ENCODE measurements at regions not wholly inside any gene's neighbourhood (a gene's known extent, or its start where the extent isn't known, plus 50 kb on each side); places are given as distances from the start of the nearest gene placed in this dataset.

DNA sequence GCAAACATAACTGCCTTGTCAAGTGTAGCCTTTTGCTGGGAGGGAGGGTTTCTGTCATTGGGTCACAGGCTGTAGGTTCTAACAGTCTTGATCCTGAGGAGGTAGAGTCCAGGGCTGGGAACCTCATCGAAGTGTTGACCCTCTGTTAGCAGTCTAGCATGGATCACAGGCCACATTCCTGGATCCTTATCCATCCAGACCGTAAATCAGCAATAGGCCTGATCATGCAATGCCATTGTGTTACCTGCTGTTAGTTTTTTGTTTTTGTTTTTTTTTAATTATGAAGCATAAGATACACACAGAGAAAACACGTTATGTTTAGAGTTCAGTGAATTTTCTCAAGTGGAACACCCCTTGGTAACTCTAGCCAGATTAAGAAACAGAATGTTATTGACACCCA is 282.0 kb upstream of the TPM1 start:
- Histone ChIP-seq H3K4me3 (ENCODE audit: control extremely low read depth in 1 of 5, extremely low read depth in 1 of 5, insufficient read depth in 1 of 5, low read depth in 2 of 5, low read length in 4 of 5) (no peak overlapping the region), H3K4me2 (replicated peaks; ENCODE audit: low read depth, low read length, poor library complexity, severe bottlenecking) (no peak overlapping the region), H3K9ac (ENCODE audit: low read length) (no peak overlapping the region), H3K4me1 (ENCODE audit: control insufficient read depth in 2 of 2, insufficient read depth in 2 of 2, low read length in 2 of 2) (no peaks in the 10 kb centered on the region), H3K79me2 (ENCODE audit: control insufficient read depth, insufficient read depth, low read length) (no peaks in the 10 kb centered on the region), H3K9me3 (ENCODE audit: control extremely low read depth in 1 of 3, control insufficient read depth in 2 of 3, insufficient read depth in 1 of 3, low read length in 2 of 3) (no peaks in the 10 kb centered on the region), H2AFZ (ENCODE audit: insufficient read depth, low read depth, low read length, poor library complexity, severe bottlenecking) (no peak overlapping the region), H4K20me1 (ENCODE audit: control insufficient read depth, insufficient read depth, low read length, poor library complexity, severe bottlenecking) (no peaks in the 10 kb centered on the region), H3K36me3 (replicated peaks in 1 of 2; ENCODE audit: control extremely low read depth in 1 of 2, control insufficient read depth in 1 of 2, extremely low read depth in 1 of 2, insufficient read depth in 2 of 2, low read length in 1 of 2) (no peaks in the 10 kb centered on the region), H3K27me3 (replicated peaks in 1 of 4; ENCODE audit: control extremely low read depth in 1 of 4, control insufficient read depth in 3 of 4, insufficient read depth in 4 of 4, low read length in 3 of 4) (no peaks in the 10 kb centered on the region), H3K27ac (ENCODE audit: low read length in 2 of 2) (no peak overlapping the region)
- Mint-ChIP-seq H3K27ac (no peak overlapping the region), H3K4me3 (no peak overlapping the region), H3K4me1 (no peaks in the 10 kb centered on the region), H3K9me3 (ENCODE audit: insufficient read depth) (no peaks in the 10 kb centered on the region), H3K27me3 (no peaks in the 10 kb centered on the region)
- POLR2A ChIA-PET = no interaction called here
- 86% methylated on average over 1 of the region's 3 CpGs for WGBS (ENCODE audit: insufficient coverage)
- intact Hi-C loops (cut with micrococcal nuclease) = no loop called here
- CTCF ChIA-PET = interaction anchor here (1.1 kb wide), 1 partner anchor 18 kb away, joined by 3 read pairs; no protein-coding TSS in a partner anchor
- no peak for TF ChIP-seq EZH2 (IDR thresholded peaks at IDR 0.05; ENCODE audit: borderline replicate concordance, insufficient read depth, low read depth, low read length, poor library complexity, severe bottlenecking)
- TF ChIP-seq, protein P1, sequence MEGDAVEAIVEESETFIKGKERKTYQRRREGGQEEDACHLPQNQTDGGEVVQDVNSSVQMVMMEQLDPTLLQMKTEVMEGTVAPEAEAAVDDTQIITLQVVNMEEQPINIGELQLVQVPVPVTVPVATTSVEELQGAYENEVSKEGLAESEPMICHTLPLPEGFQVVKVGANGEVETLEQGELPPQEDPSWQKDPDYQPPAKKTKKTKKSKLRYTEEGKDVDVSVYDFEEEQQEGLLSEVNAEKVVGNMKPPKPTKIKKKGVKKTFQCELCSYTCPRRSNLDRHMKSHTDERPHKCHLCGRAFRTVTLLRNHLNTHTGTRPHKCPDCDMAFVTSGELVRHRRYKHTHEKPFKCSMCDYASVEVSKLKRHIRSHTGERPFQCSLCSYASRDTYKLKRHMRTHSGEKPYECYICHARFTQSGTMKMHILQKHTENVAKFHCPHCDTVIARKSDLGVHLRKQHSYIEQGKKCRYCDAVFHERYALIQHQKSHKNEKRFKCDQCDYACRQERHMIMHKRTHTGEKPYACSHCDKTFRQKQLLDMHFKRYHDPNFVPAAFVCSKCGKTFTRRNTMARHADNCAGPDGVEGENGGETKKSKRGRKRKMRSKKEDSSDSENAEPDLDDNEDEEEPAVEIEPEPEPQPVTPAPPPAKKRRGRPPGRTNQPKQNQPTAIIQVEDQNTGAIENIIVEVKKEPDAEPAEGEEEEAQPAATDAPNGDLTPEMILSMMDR (IDR thresholded peaks at IDR 0.05) = no peak
- no peak for ATAC-seq (ENCODE audit: low read depth)
- DNase-seq = no peak

- ATAC-seq (ENCODE audit: low read depth) = no peak
- Histone ChIP-seq H3K36me3 (replicated peaks in 1 of 2; ENCODE audit: control extremely low read depth in 1 of 2, control insufficient read depth in 1 of 2, extremely low read depth in 1 of 2, insufficient read depth in 2 of 2, low read length in 1 of 2) (no peaks in the 10 kb centered on the region), H3K79me2 (ENCODE audit: control insufficient read depth, insufficient read depth, low read length) (no peaks in the 10 kb centered on the region), H3K27me3 (replicated peaks in 1 of 4; ENCODE audit: control extremely low read depth in 1 of 4, control insufficient read depth in 3 of 4, insufficient read depth in 4 of 4, low read length in 3 of 4) (no peaks in the 10 kb centered on the region), H4K20me1 (ENCODE audit: control insufficient read depth, insufficient read depth, low read length, poor library complexity, severe bottlenecking) (no peaks in the 10 kb centered on the region), H3K9me3 (ENCODE audit: control extremely low read depth in 1 of 3, control insufficient read depth in 2 of 3, insufficient read depth in 1 of 3, low read length in 2 of 3) (no peaks in the 10 kb centered on the region), H3K4me2 (replicated peaks; ENCODE audit: low read depth, low read length, poor library complexity, severe bottlenecking) (no peak overlapping the region), H3K9ac (ENCODE audit: low read length) (no peak overlapping the region), H3K4me1 (ENCODE audit: control insufficient read depth in 2 of 2, insufficient read depth in 2 of 2, low read length in 2 of 2) (no peaks in the 10 kb centered on the region), H3K27ac (ENCODE audit: low read length in 2 of 2) (no peak overlapping the region), H3K4me3 (ENCODE audit: control extremely low read depth in 1 of 5, extremely low read depth in 1 of 5, insufficient read depth in 1 of 5, low read depth in 2 of 5, low read length in 4 of 5) (no peak overlapping the region), H2AFZ (ENCODE audit: insufficient read depth, low read depth, low read length, poor library complexity, severe bottlenecking) (no peak overlapping the region)
- intact Hi-C loops (cut with micrococcal nuclease) = no loop called here
- ChIA-PET POLR2A (no interaction called here), CTCF (no interaction called here)
- Mint-ChIP-seq H3K4me1 (no peaks in the 10 kb centered on the region), H3K9me3 (ENCODE audit: insufficient read depth) (no peaks in the 10 kb centered on the region), H3K4me3 (no peak overlapping the region), H3K27me3 (no peaks in the 10 kb centered on the region), H3K27ac (no peak overlapping the region)
- TF ChIP-seq, protein P1 (IDR thresholded peaks at IDR 0.05) = no peak
- no peak for TF ChIP-seq EZH2 (IDR thresholded peaks at IDR 0.05; ENCODE audit: borderline replicate concordance, insufficient read depth, low read depth, low read length, poor library complexity, severe bottlenecking)
- 94% methylated on average over 3 of the region's 4 CpGs for WGBS (ENCODE audit: insufficient coverage)
- no peak for DNase-seq
These were observed 276.6 kb upstream of the TPM1 start for GRCh38 chr15:62765916-62766315.

Measured in B cell (primary cell).